ENCODE measurements at regions not wholly inside any gene's neighbourhood (a gene's known extent, or its start where the extent isn't known, plus 50 kb on each side); places are given as distances from the start of the nearest gene placed in this dataset.
"Not testable (repeated sequence)": the region's sequence is repeated elsewhere in the genome, so short reads cannot be mapped to it uniquely, and the experiment has no call there.

DNA sequence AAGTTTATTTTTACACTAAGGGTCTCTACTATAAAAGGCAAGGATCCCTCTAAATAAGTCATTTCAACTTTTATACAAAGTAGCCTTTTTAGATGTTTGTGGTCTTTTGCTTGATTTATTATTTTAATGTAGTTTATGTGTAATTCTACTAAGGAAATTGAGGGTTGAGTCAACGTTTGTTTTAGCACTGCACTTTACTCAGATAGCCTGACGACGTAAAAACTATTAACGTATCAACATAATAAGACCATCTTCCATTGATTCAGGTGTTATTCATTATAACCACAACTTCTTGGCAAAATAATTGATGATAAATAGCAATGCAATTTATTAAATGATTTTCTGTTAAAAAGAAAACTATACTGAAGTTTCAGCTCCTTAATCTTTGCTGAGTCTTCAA lies 1103.6 kb upstream of the ACVR2A start:
- no peak for DNase-seq

- no peak for DNase-seq
Observed at GRCh38 chr2:146734821-146735190, 1110.0 kb upstream of the ACVR2A start.

DNA sequence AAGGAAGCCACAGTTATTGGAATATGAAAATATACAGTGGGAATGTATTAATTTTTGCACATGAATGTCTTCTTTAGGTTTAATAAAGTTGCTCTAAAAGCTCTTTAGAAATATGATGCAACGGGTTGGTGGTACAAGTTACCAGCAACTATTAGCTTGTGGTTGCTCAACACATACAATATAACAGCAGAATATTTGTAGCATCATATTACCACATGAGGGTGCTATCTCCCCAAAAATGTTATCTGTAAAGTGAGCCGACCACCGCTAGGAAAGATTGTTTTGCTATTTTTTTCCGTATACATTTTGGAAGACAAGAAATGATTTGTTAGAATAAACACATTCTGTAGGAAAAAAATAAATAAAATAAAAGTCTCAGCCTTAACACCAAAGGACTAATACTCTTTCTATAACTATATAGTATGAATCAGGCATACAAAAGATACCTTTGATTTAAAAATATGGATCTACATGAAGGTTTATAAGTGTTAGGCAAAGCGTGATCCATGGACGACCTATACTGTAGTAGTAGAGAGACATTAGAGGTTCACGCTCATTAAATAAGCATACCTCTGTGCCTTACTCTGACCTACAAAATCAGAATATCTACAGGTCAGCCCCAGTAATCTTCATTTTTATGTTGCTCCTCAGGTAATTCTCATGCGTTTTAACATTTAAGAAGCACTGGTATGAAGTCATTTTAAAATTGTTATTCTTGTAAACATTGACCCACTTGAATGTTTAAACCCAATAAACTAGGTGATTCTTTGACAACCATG lies 1110.6 kb upstream of the ACVR2A start:
- peak in 1 of 2 donors; percentile 51 for DNase-seq

DNA sequence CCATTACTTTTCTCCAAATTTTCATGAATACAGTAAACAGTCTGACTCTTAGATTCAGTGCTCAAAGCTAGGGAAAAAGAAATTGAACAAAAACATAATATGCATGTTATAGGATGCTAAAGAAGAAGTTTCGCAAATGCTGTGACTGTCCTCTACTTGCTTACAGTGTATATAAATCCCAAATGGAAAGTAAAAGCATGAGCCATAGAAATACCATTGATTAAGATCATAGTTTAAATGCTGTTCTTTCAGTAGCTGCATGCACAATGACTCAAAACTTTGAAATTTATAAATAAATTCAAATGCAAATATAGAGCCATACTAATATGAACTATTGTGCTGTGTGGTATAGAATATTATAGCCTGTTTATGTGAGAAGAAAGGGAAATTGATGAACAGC lies 1113.9 kb upstream of the ACVR2A start:
- DNase-seq = no peak

DNA sequence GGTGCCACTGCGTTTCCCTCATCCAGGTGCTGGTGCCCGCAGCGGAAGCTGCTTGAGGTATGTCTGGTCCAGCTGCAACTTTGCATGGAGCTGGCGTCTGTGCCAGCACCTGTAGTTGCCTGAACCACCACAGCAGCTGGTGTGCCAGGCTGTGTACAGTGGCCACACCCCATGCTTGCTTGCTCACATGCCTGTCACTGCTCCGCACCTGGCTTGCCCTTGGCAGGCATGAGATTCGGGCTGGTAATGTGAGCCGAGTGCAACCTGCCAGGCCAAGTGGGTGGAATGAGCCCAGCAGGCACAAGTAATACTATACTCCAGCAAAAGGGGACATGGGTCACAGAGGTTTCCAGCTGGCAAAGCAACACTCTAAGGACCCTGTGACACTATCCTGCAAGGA lies 1123.3 kb upstream of the ACVR2A start:
- no peak for DNase-seq

DNA sequence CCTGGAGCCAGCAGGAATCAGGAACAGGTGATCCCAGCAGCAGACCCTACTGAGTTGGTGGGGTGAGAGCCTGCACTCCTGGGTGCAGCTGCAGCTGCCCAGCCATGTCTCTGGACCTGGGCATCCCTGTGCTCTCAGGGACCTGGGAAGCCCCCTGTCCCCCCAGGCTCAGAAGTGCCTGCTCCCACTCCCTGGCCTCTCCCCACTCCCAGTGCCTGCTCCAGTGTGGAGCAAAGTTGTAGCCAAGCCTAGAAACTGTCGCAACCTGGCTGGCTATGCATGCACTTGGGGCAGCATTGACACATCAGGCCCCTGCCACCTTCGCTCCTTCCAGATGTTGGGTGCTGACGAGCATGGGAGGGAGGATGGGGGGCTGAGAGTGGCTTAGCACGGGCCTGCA lies 1124.7 kb upstream of the ACVR2A start:
- DNase-seq = no peak

DNA sequence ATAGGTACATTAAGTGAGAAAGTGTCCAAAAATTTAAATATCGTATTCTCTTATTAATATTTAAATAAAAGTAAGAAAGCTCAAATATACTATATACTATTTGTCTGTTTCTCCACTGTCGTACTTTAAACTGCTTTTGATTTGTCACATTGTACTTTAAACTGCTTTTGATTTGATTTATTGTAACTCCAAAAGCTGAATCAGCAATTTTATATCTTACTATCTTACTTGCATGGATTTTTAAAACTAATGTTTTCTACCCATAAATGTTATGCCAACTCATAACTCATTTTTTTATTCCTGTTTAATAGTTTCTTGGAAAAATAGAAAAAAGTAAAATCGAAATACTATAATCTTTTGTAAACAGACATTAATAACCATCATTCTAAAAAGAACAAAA lies 1128.2 kb upstream of the ACVR2A start:
- DNase-seq = no peak

- DNase-seq = no peak
Observed at GRCh38 chr2:146709004-146709403, 1135.8 kb upstream of the ACVR2A start.

GRCh38 chr2:146701183-146701582 lies 1143.6 kb upstream of the ACVR2A start:
- DNase-seq = no peak

GRCh38 chr2:146697307-146697706 lies 1147.5 kb upstream of the ACVR2A start:
- no peak for DNase-seq

GRCh38 chr2:146696787-146697186 lies 1148.0 kb upstream of the ACVR2A start:
- DNase-seq = not testable (repeated sequence)

DNA sequence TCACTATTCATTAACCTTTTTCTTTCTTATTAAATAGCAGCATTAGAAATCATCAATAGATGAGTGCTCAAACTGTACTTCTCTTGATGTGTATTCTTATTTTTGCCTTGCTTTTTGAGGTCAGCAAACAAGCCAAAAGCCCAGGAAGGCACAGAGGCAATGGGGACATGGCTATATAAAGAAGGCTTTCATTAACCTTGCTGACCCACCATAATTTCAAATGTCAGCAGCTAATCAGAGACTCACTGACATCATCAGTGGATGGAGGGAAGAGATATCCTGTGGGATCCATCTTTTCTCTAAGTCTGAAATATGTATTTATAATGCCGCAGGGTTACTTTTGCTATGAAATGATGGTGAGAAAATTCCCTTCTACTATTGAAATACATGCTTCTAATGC lies 1162.8 kb upstream of the ACVR2A start:
- no peak for DNase-seq

DNA sequence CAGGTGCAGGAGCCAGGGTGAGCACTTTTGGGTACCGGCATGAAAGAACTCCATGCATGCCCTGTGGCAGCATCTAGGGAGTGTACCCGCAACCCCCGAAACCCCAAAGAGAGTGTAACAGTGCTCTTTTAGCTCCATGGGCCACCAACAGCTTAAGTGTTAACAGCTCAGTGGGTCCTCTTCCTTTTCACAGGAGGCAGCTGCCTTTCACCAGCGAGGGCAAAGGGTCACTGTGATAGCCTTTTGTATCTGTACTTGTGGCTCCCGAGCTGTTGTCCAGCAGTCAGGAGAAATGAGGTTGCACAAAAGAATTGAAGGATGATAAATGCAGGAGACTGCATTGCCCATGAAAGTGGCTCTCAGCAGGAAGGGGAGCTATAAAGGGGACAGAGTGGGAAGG lies 1166.3 kb upstream of the ACVR2A start:
- no peak for DNase-seq

DNA sequence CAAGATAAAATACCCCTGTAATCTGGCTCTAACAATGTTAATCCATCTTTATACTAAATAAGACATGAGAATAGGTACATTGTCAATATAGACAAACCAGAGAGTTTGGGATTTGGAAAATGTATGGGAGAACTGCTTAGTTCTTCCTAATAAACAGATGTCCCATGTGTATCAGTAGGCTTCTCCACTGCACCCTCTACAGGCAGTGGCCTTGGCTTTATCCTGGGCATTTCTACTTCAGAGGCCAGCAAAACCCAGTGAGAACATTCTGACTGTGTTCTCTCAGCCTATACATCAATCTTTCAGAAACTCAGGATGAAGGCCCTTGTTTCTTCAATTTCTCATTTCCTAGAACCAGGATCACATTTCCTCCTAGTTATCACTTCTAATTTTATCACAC lies 1167.5 kb upstream of the ACVR2A start:
- DNase-seq = no peak

- DNase-seq = no peak
Observed at GRCh38 chr2:146669735-146670134, 1175.1 kb upstream of the ACVR2A start.

DNA sequence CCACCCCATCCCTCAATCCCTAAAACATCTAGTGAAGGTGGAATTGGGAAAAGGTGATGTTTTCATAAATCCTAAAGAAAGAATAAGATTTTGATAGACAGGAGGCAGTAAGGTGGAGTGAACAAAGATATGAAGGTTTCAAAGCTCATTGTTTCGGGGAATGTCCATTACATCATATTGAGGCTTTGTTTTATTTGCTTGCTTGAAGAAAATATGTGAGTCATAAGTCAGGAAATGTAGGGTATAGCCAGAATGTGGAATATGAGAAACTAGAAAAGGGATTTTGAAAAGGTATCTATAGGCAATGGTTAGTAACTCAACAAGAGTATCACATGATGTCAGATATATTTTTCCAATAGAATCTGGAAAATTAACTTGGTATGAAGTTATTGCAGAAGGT lies 1178.5 kb upstream of the ACVR2A start:
- DNase-seq = no peak

DNA sequence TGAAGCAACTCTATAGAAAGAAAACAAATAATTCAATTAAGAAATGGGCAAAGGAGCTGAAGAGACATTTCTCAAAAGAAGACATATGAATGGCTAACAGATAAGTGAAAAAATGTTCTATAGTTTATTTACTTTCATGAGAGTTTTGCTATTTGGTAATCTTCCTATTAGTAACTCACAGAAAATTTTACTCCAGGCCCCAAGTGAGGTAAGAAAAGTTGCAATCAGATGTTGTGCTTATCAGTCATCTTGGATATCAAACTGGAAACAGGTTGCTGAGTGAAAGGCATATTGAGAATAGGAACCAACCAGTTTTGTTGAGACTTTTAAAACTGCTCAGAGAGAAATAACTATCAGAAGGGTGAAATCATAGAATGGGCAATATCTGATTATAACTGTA lies 1179.0 kb upstream of the ACVR2A start:
- no peak for DNase-seq

DNA sequence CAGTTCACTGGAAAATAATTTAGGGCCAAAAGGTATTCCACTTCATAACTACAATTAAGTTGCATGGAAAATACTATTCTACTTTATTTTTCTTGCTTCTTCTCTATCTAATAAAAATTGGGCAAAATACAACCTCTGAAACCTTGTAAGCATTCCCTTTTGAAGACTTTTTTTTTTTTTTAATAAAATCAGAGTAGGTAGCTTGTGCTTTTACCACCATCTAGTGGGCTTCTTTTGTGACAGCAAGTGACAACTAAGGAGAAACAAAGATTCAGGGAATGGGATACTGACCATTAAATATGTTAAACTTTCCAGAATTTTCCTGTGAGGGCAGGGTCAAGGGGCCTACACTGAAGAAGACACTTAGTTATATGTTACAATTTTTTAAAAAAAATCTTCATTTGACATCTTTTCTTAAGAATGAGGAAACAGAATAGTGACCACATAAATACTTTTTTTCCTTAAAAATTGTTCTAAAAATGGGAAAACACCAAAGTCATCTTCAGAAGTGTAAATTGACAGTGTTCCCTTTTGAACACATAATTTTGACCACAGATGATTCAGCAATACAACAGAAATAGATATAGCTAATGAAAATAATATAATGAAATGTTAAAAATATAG lies 1183.2 kb upstream of the ACVR2A start:
- peak in 1 of 2 donors; percentile 39 for DNase-seq

DNA sequence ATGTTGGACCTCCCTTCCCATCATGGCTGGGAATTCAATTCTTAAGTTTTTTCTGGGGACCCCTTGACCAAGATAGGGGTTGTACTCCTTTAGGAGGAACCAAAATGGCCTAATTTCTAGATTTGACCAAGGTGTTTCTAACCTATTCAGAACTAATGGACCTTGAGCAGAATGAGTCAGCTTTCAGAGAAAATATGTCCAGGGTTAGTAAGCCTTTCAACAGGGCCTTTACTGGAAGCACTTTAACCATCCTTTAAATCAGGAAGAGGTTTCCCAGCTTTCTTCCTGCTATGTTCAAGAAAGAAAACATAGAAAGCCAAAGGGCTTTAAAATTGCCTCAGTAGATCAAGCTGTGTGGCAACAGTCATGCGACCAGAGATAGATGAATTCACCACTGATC lies 1184.9 kb upstream of the ACVR2A start:
- no peak for DNase-seq

DNA sequence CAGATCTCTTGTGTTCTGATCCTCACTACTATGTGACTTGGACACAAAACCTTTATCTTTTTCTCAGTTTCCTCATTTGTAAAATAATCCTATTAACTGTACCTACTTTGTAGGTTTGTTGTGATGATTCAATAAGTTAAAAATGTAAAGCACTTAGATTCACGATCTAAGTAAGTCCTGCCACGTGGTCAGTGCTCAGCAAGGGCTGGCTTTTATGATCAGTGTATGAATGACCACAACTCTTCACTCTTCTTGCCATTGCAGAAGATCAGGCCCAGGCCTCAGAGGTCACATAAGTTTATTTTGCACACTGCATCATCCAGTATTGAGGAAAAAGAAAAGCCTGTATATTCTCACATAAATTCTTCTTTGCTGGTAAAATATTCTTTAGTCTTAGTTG lies 1192.5 kb upstream of the ACVR2A start:
- no peak for DNase-seq

GRCh38 chr2:146651361-146651760 lies 1193.5 kb upstream of the ACVR2A start:
- no peak for DNase-seq

DNA sequence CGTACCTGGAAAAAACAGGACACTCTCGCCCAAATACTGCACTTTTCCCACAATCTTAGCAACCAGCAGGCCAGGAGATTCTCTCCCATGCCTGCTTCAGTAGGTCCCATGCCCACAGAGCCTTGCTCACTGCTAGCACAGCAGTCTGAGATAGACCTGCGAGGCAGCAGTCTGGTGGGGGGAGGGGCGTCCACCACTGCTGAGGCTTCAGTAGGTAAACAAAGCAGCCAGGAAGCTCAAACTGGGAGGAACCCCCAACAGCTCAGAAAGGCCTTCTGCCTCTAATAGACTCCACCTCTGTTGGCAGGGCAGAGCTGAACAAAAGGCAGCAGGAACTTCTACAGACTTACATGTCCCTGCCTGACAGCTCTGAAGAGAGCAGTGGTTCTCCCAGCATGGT lies 1202.8 kb upstream of the ACVR2A start:
- no peak for DNase-seq

- no peak for DNase-seq
Observed at GRCh38 chr2:146634230-146635097, 1210.4 kb upstream of the ACVR2A start.

DNA sequence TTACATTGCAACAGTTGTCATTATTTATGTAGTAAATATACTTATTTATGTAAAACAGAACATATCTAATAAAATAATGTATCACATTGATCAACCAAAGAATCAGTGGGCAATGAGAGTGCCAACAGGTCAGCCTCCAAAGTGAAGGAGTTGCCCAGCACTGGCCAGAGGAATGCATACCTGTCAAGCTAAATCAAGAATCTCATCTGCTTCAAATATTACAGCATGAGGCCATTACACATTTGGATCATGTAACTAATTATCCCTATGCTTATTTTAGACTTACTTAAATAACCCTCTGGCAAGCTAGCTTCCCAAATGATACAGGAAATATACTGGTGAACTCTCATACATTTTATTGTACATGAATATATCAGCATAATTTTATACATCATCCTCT lies 1211.7 kb upstream of the ACVR2A start:
- DNase-seq = no peak
